ENCODE measurements at regions not wholly inside any gene's neighbourhood (a gene's known extent, or its start where the extent isn't known, plus 50 kb on each side); places are given as distances from the start of the nearest gene placed in this dataset.

GRCh38 chr7:17625043-17625442, 315.3 kb downstream of the SNX13 start:
- no peaks in the 10 kb centered on the region for H3K9me3 ChIP-seq (ENCODE audit: control insufficient read depth, low read length)
- no peak overlapping the region for H3K4me3 ChIP-seq (ENCODE audit: low read length)
- H3K9ac ChIP-seq (ENCODE audit: low read length) = no peak overlapping the region
- no peaks in the 10 kb centered on the region for H3K4me1 ChIP-seq (ENCODE audit: control insufficient read depth, insufficient read depth, low read length)
- no peaks in the 10 kb centered on the region for H3K36me3 ChIP-seq (ENCODE audit: control insufficient read depth, insufficient read depth, low read length)
- no peaks in the 10 kb centered on the region for H3K27me3 ChIP-seq (ENCODE audit: control insufficient read depth, insufficient read depth, low read length)

GRCh38 chr7:17626235-17626634, 314.1 kb downstream of the SNX13 start:
- Histone ChIP-seq H3K4me3 (ENCODE audit: low read length) (no peak overlapping the region), H3K36me3 (ENCODE audit: control insufficient read depth, insufficient read depth, low read length) (no peaks in the 10 kb centered on the region), H3K9ac (ENCODE audit: low read length) (no peak overlapping the region), H3K4me1 (ENCODE audit: control insufficient read depth, insufficient read depth, low read length) (no peaks in the 10 kb centered on the region), H3K9me3 (ENCODE audit: control insufficient read depth, low read length) (no peaks in the 10 kb centered on the region), H3K27me3 (ENCODE audit: control insufficient read depth, insufficient read depth, low read length) (no peaks in the 10 kb centered on the region)

DNA sequence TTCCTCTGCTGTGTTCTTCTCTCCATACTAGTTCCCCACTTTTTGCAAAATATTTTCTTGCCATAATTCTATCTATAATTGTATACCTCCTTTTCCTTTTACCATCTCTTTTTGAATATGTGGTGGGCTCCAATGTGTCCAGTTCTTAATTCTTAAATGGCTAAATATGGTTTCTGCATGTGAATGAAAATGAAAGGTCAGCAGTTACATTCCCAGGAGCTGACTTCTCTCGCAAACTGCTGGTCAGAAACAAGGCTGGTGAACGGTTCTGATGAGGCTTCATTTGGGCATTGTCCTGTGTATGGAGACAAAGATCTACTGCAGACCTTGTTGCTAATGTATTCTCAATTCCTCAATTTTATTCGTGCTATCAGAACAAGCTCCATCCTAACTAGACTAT, 309.2 kb downstream of the SNX13 start:
- Histone ChIP-seq H3K36me3 (ENCODE audit: control insufficient read depth, insufficient read depth, low read length) (no peaks in the 10 kb centered on the region), H3K9me3 (ENCODE audit: control insufficient read depth, low read length) (no peaks in the 10 kb centered on the region), H3K27me3 (ENCODE audit: control insufficient read depth, insufficient read depth, low read length) (no peaks in the 10 kb centered on the region), H3K4me1 (ENCODE audit: control insufficient read depth, insufficient read depth, low read length) (peaks cover 5% of the 10 kb centered on the region), H3K9ac (ENCODE audit: low read length) (no peak overlapping the region), H3K4me3 (ENCODE audit: low read length) (no peak overlapping the region)

DNA sequence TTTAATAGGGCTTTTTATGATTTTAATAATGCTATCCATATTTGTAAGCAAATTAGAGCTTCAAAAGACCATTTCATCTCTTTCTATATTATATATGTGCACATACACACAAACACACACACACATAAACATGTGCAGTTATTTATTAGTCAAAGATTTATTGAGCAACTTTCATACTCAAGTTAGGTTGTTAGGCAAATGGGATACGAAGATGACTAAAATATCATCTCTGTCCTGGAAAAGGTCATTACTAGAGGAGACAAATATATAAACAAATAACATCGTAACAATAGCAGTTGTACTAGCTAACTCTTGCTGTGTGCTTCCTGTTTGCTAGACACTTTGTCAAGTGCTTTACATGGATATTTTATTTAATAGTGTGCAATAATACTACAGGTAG, 307.9 kb downstream of the SNX13 start:
- Histone ChIP-seq H3K9me3 (ENCODE audit: control insufficient read depth, low read length) (no peaks in the 10 kb centered on the region), H3K4me3 (ENCODE audit: low read length) (no peak overlapping the region), H3K27me3 (ENCODE audit: control insufficient read depth, insufficient read depth, low read length) (no peaks in the 10 kb centered on the region), H3K36me3 (ENCODE audit: control insufficient read depth, insufficient read depth, low read length) (no peaks in the 10 kb centered on the region), H3K9ac (ENCODE audit: low read length) (no peak overlapping the region), H3K4me1 (ENCODE audit: control insufficient read depth, insufficient read depth, low read length) (peaks cover 5% of the 10 kb centered on the region)

GRCh38 chr7:17633067-17633466, 307.2 kb downstream of the SNX13 start:
- peaks cover 5% of the 10 kb centered on the region for H3K4me1 ChIP-seq (ENCODE audit: control insufficient read depth, insufficient read depth, low read length)
- no peaks in the 10 kb centered on the region for H3K27me3 ChIP-seq (ENCODE audit: control insufficient read depth, insufficient read depth, low read length)
- H3K9ac ChIP-seq (ENCODE audit: low read length) = no peak overlapping the region
- no peaks in the 10 kb centered on the region for H3K9me3 ChIP-seq (ENCODE audit: control insufficient read depth, low read length)
- no peaks in the 10 kb centered on the region for H3K36me3 ChIP-seq (ENCODE audit: control insufficient read depth, insufficient read depth, low read length)
- no peak overlapping the region for H3K4me3 ChIP-seq (ENCODE audit: low read length)

GRCh38 chr7:17638727-17639126, 301.6 kb downstream of the SNX13 start:
- Histone ChIP-seq H3K4me3 (ENCODE audit: low read length) (no peak overlapping the region), H3K9me3 (ENCODE audit: control insufficient read depth, low read length) (no peaks in the 10 kb centered on the region), H3K9ac (ENCODE audit: low read length) (no peak overlapping the region), H3K4me1 (ENCODE audit: control insufficient read depth, insufficient read depth, low read length) (no peaks in the 10 kb centered on the region), H3K36me3 (ENCODE audit: control insufficient read depth, insufficient read depth, low read length) (no peaks in the 10 kb centered on the region), H3K27me3 (ENCODE audit: control insufficient read depth, insufficient read depth, low read length) (no peaks in the 10 kb centered on the region)

- Histone ChIP-seq H3K4me1 (ENCODE audit: control insufficient read depth, insufficient read depth, low read length) (no peaks in the 10 kb centered on the region), H3K9ac (ENCODE audit: low read length) (no peak overlapping the region), H3K4me3 (ENCODE audit: low read length) (no peak overlapping the region), H3K36me3 (ENCODE audit: control insufficient read depth, insufficient read depth, low read length) (no peaks in the 10 kb centered on the region), H3K27me3 (ENCODE audit: control insufficient read depth, insufficient read depth, low read length) (no peaks in the 10 kb centered on the region), H3K9me3 (ENCODE audit: control insufficient read depth, low read length) (no peaks in the 10 kb centered on the region)
Observed at GRCh38 chr7:17640730-17641377, 299.4 kb downstream of the SNX13 start.

DNA sequence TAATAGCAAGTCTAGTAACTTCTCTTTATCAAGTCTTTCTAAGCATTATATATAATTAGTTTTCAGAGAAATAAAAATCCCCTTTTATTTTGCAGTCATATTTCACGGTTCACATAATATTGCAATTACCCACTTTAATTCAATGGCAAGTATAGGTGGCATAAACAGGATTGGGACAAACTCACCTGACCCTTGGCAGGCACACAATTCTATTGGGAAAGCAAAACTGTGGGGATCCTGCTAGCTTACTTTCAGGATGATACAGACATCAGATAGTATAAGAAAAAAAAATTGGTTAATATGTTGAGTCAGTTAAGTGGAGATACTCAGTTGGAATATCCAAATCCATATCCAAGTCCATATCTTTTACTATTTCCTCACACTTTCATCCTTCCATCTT, 294.8 kb downstream of the SNX13 start:
- Histone ChIP-seq H3K4me3 (ENCODE audit: low read length) (no peak overlapping the region), H3K9me3 (ENCODE audit: control insufficient read depth, low read length) (no peaks in the 10 kb centered on the region), H3K4me1 (ENCODE audit: control insufficient read depth, insufficient read depth, low read length) (no peaks in the 10 kb centered on the region), H3K36me3 (ENCODE audit: control insufficient read depth, insufficient read depth, low read length) (no peaks in the 10 kb centered on the region), H3K27me3 (ENCODE audit: control insufficient read depth, insufficient read depth, low read length) (no peaks in the 10 kb centered on the region), H3K9ac (ENCODE audit: low read length) (no peak overlapping the region)

GRCh38 chr7:17646253-17646956, 293.9 kb downstream of the SNX13 start:
- Histone ChIP-seq H3K36me3 (ENCODE audit: control insufficient read depth, insufficient read depth, low read length) (no peaks in the 10 kb centered on the region), H3K4me1 (ENCODE audit: control insufficient read depth, insufficient read depth, low read length) (no peaks in the 10 kb centered on the region), H3K4me3 (ENCODE audit: low read length) (no peak overlapping the region), H3K9ac (ENCODE audit: low read length) (no peak overlapping the region), H3K27me3 (ENCODE audit: control insufficient read depth, insufficient read depth, low read length) (no peaks in the 10 kb centered on the region), H3K9me3 (ENCODE audit: control insufficient read depth, low read length) (no peaks in the 10 kb centered on the region)

- Histone ChIP-seq H3K4me3 (ENCODE audit: low read length) (no peak overlapping the region), H3K27me3 (ENCODE audit: control insufficient read depth, insufficient read depth, low read length) (no peaks in the 10 kb centered on the region), H3K36me3 (ENCODE audit: control insufficient read depth, insufficient read depth, low read length) (no peaks in the 10 kb centered on the region), H3K9ac (ENCODE audit: low read length) (no peak overlapping the region), H3K9me3 (ENCODE audit: control insufficient read depth, low read length) (no peaks in the 10 kb centered on the region), H3K4me1 (ENCODE audit: control insufficient read depth, insufficient read depth, low read length) (no peaks in the 10 kb centered on the region)
Observed at GRCh38 chr7:17651341-17651740, 289.0 kb downstream of the SNX13 start.

DNA sequence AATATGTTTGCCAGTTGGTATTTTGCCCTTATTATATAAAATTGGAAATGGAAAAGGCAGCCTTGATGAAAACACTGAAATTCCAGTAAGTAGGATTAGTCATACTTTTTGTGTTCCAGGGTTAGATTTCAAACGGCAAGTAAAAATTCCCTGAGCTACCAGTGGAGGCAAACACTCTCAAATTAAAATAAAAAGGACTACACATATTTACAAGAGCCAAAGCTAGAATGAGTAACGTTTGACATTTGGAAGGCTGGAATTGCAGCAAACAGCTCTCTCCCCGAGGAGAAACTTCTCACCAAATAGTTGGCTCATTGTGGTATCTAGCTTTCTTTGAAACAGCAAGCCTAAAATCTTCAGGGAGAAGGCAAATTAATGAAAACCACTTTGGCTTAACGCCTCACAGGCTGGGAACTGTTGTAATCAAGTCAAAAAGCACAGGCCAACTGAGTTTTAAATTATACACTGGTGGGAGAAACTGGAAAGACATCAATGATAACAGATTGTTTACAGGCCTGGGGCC, 288.4 kb downstream of the SNX13 start:
- H3K36me3 ChIP-seq (ENCODE audit: control insufficient read depth, insufficient read depth, low read length) = no peaks in the 10 kb centered on the region
- H3K4me1 ChIP-seq (ENCODE audit: control insufficient read depth, insufficient read depth, low read length) = no peaks in the 10 kb centered on the region
- H3K4me3 ChIP-seq (ENCODE audit: low read length) = no peak overlapping the region
- no peaks in the 10 kb centered on the region for H3K9me3 ChIP-seq (ENCODE audit: control insufficient read depth, low read length)
- no peak overlapping the region for H3K9ac ChIP-seq (ENCODE audit: low read length)
- H3K27me3 ChIP-seq (ENCODE audit: control insufficient read depth, insufficient read depth, low read length) = no peaks in the 10 kb centered on the region

GRCh38 chr7:17654940-17655339, 285.4 kb downstream of the SNX13 start:
- H3K4me1 ChIP-seq (ENCODE audit: control insufficient read depth, insufficient read depth, low read length) = no peaks in the 10 kb centered on the region
- no peaks in the 10 kb centered on the region for H3K36me3 ChIP-seq (ENCODE audit: control insufficient read depth, insufficient read depth, low read length)
- H3K9ac ChIP-seq (ENCODE audit: low read length) = no peak overlapping the region
- no peak overlapping the region for H3K4me3 ChIP-seq (ENCODE audit: low read length)
- H3K9me3 ChIP-seq (ENCODE audit: control insufficient read depth, low read length) = no peaks in the 10 kb centered on the region
- no peaks in the 10 kb centered on the region for H3K27me3 ChIP-seq (ENCODE audit: control insufficient read depth, insufficient read depth, low read length)

All from mucosa of stomach (tissue), 1 donor.